GM12801 (cell line): ENCODE measurements at regions not wholly inside any gene's neighbourhood (a gene's known extent, or its start where the extent isn't known, plus 50 kb on each side); places are given as distances from the start of the nearest gene placed in this dataset.

Source experiments
- CTCF ChIP-seq: IDR thresholded peaks from one replicate; pipeline ENCODE4 v1.5.1; 2011; ENCODE audit warnings: control low read depth; ENCODE audit not compliant: insufficient read length; ENCODE audit errors: extremely low read depth

GRCh38 chr7:25940086-25940906, 211.7 kb upstream of the NFE2L3 start:
- TF ChIP-seq CTCF: no peak

- TF ChIP-seq CTCF: no peak
Measured at GRCh38 chr7:25944777-25945515, 207.1 kb upstream of the NFE2L3 start.

GRCh38 chr7:25945608-25946007, 206.4 kb upstream of the NFE2L3 start:
- TF ChIP-seq CTCF: no peak

GRCh38 chr7:25946181-25946580, 205.8 kb upstream of the NFE2L3 start:
- no peak for TF ChIP-seq CTCF

- TF ChIP-seq CTCF: no peak
Measured at GRCh38 chr7:25947669-25948516, 204.1 kb upstream of the NFE2L3 start.

GRCh38 chr7:25949736-25950487, 202.1 kb upstream of the NFE2L3 start:
- TF ChIP-seq CTCF: no peak
